Astrocyte (in vitro differentiated cells and primary cell): ENCODE measurements at regions not wholly inside any gene's neighbourhood (a gene's known extent, or its start where the extent isn't known, plus 50 kb on each side); places are given as distances from the start of the nearest gene placed in this dataset.

ENCODE experiments used
- CTCF ChIP-seq: IDR thresholded peaks from 2 replicates; pipeline ENCODE4 v1.5.1; 2011; ENCODE audit warnings: low read depth, mild to moderate bottlenecking, inconsistent platforms, low read length, moderate library complexity; ENCODE audit not compliant: insufficient read depth
- EZH2 ChIP-seq: IDR thresholded peaks from 2 replicates; pipeline ENCODE4 v1.6.1; 2012; ENCODE audit warnings: mild to moderate bottlenecking, low read length, inconsistent platforms; ENCODE audit not compliant: insufficient read depth

GRCh38 chr4:34281826-34282225 is 1962.5 kb downstream of the ARAP2 start:
- TF ChIP-seq CTCF: no peak
- TF ChIP-seq EZH2: no peak
